Activated naive CD4-positive, alpha-beta T cell treated with anti-CD3 and anti-CD28 coated beads, Interleukin-2, amount 50 U/mL, for 72 hours (primary cell): ENCODE measurements at regions not wholly inside any gene's neighbourhood (a gene's known extent, or its start where the extent isn't known, plus 50 kb on each side); places are given as distances from the start of the nearest gene placed in this dataset.

Experiments used
- ATAC-seq, 2 donors: fragments of 150-1000 bp; cut with Tn5 transposase; 2 replicates each; pipeline ENCODE4 v1.10.0; 2021; ENCODE audit warnings: mild to moderate bottlenecking in 2 of 2, moderate library complexity in 2 of 2
- DNase-seq, 2 donors: peaks; one replicate each; pipeline ENCODE4 v3.0.0; 2021 to 2022; ENCODE audit warnings: low spot score in 2 of 2
- H3K27ac Mint-ChIP-seq, 2 donors: one replicate each; pipeline ENCODE4 v1.8.0; 2022; ENCODE audit warnings: mild to moderate bottlenecking in 2 of 2, mixed read lengths in 2 of 2
- H3K36me3 Mint-ChIP-seq, 2 donors: one replicate each; pipeline ENCODE4 v1.8.0; 2022; ENCODE audit warnings: mixed read lengths in 2 of 2
- H3K9me3 Mint-ChIP-seq, 2 donors: one replicate each; pipeline ENCODE4 v1.8.0; 2022; ENCODE audit warnings: mixed read lengths in 2 of 2

DNA sequence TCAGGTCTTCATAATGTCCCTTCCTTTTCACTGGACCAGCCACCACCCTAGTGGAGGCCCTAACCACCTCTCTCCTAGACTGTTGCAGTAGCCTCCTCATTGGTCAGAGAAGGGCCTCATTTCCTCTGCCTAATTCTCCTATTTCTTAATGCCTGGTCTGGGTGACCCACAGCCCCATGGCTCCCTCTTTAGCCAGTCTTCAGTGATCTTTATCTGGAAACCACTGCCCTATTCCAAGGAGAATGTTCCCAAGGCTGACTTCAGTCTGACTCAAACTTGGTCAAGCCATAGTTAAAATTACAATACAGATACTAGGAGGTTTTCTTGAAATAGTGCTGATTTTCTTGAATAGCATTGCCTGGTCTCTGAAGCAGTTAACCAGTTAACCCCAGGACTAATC, 53.6 kb upstream of the PRPS1 start:
- no peak for ATAC-seq
- no peak overlapping the region for H3K27ac Mint-ChIP-seq

GRCh38 chrX:107576392-107576791, 51.9 kb upstream of the PRPS1 start:
- no peak for ATAC-seq

More for the DNA sequence above, 53.6 kb upstream of the PRPS1 start:
- DNase-seq = no peak
- Mint-ChIP-seq H3K9me3 (peaks cover 0 to 3% of the 10 kb centered on the region in 2 donors), H3K36me3 (no peaks in the 10 kb centered on the region)

DNA sequence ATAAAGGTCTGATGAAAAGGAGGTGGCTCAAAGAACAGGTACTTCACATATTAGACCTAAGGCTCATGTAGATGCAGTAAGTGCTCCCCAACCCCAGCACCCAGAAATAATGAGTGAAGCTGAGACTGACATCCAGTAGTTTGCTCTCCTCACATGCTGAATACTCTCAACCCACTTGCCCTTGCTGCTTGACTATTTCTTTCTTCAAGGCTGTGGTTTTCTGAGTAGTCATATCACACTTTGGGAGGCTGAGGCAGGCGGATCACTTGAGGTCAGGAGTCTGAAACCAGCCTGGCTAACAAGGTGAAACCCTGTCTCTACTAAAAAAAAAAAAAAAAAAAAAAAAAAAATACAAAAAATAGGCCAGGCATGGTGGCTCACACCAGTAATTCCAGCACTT, 51.5 kb upstream of the PRPS1 start:
- Mint-ChIP-seq H3K9me3 (peaks cover 0 to 3% of the 10 kb centered on the region in 2 donors), H3K36me3 (no peaks in the 10 kb centered on the region), H3K27ac (no peak overlapping the region)
- DNase-seq = peak in 1 of 2 donors; percentile 2
- peak; percentile 61 to 97 for ATAC-seq

More at GRCh38 chrX:107576392-107576791, 51.9 kb upstream of the PRPS1 start:
- Mint-ChIP-seq H3K9me3 (peaks cover 0 to 3% of the 10 kb centered on the region in 2 donors), H3K27ac (peak overlapping the region in 1 of 2 donors; percentile 44), H3K36me3 (no peaks in the 10 kb centered on the region)
- DNase-seq = no peak

DNA sequence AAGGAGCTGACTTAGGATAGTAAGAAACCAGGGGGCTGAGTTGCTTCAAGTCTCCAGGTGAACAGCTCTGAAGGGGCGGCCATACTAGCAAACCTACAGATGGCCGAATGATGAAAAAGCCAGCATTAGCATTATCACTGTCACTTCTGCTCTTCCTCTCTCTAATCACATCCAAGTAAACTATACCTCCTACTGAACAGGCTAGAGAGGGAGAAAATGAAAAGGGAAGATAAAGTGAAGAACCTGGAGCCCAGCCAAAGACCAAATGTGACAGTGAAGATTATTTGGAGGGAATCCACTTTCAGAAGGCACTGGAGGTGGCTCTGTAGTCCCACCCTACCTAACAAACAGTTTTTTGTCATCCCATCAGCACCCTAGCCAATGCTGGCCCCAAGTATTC, 50.4 kb upstream of the PRPS1 start:
- Mint-ChIP-seq H3K9me3 (no peaks in the 10 kb centered on the region), H3K27ac (no peak overlapping the region), H3K36me3 (no peaks in the 10 kb centered on the region)
- no peak for DNase-seq
- ATAC-seq = no peak
